ENCODE measurements at regions not wholly inside any gene's neighbourhood (a gene's known extent, or its start where the extent isn't known, plus 50 kb on each side); places are given as distances from the start of the nearest gene placed in this dataset.

GRCh38 chr11:105458071-105458470 is 151.8 kb upstream of the GRIA4 start:
- FAIRE-seq: no peak
- no peak for DNase-seq (ENCODE audit: insufficient read length, low spot score)
- no peak for TF ChIP-seq POLR2A (IDR thresholded peaks at IDR 0.05; ENCODE audit: low read depth, low read length)

- TF ChIP-seq POLR2A (IDR thresholded peaks at IDR 0.05; ENCODE audit: low read depth, low read length): no peak
- DNase-seq (ENCODE audit: insufficient read length, low spot score) (no peak), FAIRE-seq (no peak)
Observed at GRCh38 chr11:105456950-105457349, 152.9 kb upstream of the GRIA4 start.

- FAIRE-seq (no peak), DNase-seq (ENCODE audit: insufficient read length, low spot score) (no peak)
- TF ChIP-seq POLR2A (IDR thresholded peaks at IDR 0.05; ENCODE audit: low read depth, low read length): no peak
Observed at GRCh38 chr11:105449100-105449734, 160.7 kb upstream of the GRIA4 start.

- no peak for TF ChIP-seq POLR2A (IDR thresholded peaks at IDR 0.05; ENCODE audit: low read depth, low read length)
- FAIRE-seq: no peak
- DNase-seq (ENCODE audit: insufficient read length, low spot score): no peak
Observed at GRCh38 chr11:105448703-105449079, 161.2 kb upstream of the GRIA4 start.

GRCh38 chr11:105447936-105448702 is 161.8 kb upstream of the GRIA4 start:
- no peak for TF ChIP-seq POLR2A (IDR thresholded peaks at IDR 0.05; ENCODE audit: low read depth, low read length)
- DNase-seq (ENCODE audit: insufficient read length, low spot score) (no peak), FAIRE-seq (no peak)

- TF ChIP-seq POLR2A (IDR thresholded peaks at IDR 0.05; ENCODE audit: low read depth, low read length): no peak
- no peak for FAIRE-seq
Observed at GRCh38 chr11:105443623-105444022, 166.2 kb upstream of the GRIA4 start.

GRCh38 chr11:105432241-105432995 is 177.5 kb upstream of the GRIA4 start:
- FAIRE-seq (no peak), DNase-seq (ENCODE audit: insufficient read length, low spot score) (no peak)
- TF ChIP-seq POLR2A (IDR thresholded peaks at IDR 0.05; ENCODE audit: low read depth, low read length): no peak

More at GRCh38 chr11:105443623-105444022, 166.2 kb upstream of the GRIA4 start:
- DNase-seq (ENCODE audit: insufficient read length, low spot score): no peak

GRCh38 chr11:105429096-105429910 is 180.6 kb upstream of the GRIA4 start:
- FAIRE-seq (no peak), DNase-seq (ENCODE audit: insufficient read length, low spot score) (no peak)
- no peak for TF ChIP-seq POLR2A (IDR thresholded peaks at IDR 0.05; ENCODE audit: low read depth, low read length)

- TF ChIP-seq POLR2A (IDR thresholded peaks at IDR 0.05; ENCODE audit: low read depth, low read length): no peak
- DNase-seq (ENCODE audit: insufficient read length, low spot score): no peak
- no peak for FAIRE-seq
Observed at GRCh38 chr11:105407101-105407500, 202.8 kb upstream of the GRIA4 start.

GRCh38 chr11:105401269-105401809 is 208.5 kb upstream of the GRIA4 start:
- TF ChIP-seq POLR2A (IDR thresholded peaks at IDR 0.05; ENCODE audit: low read depth, low read length): no peak
- DNase-seq (ENCODE audit: insufficient read length, low spot score) (no peak), FAIRE-seq (no peak)

- no peak for FAIRE-seq
- no peak for TF ChIP-seq POLR2A (IDR thresholded peaks at IDR 0.05; ENCODE audit: low read depth, low read length)
Observed at GRCh38 chr11:105399511-105399910, 210.4 kb upstream of the GRIA4 start.

GRCh38 chr11:105398636-105399035 is 211.2 kb upstream of the GRIA4 start:
- no peak for FAIRE-seq
- TF ChIP-seq POLR2A (IDR thresholded peaks at IDR 0.05; ENCODE audit: low read depth, low read length): no peak
- DNase-seq (ENCODE audit: insufficient read length, low spot score): no peak

More at GRCh38 chr11:105399511-105399910, 210.4 kb upstream of the GRIA4 start:
- DNase-seq (ENCODE audit: insufficient read length, low spot score): no peak

GRCh38 chr11:105393326-105393725 is 216.5 kb upstream of the GRIA4 start:
- no peak for FAIRE-seq
- TF ChIP-seq POLR2A (IDR thresholded peaks at IDR 0.05; ENCODE audit: low read depth, low read length): no peak
- DNase-seq (ENCODE audit: insufficient read length, low spot score): no peak

All from H54 (cell line).